Kidney epithelial cell (primary cell): ENCODE measurements at regions not wholly inside any gene's neighbourhood (a gene's known extent, or its start where the extent isn't known, plus 50 kb on each side); places are given as distances from the start of the nearest gene placed in this dataset.
A peak's percentile ranks its signal among the peaks of the same experiment; 100 is the strongest.

ENCODE experiments used
- DNase-seq: peaks from one replicate; pipeline ENCODE4 v3.0.0-alpha.2; 2010; ENCODE audit warnings: low read depth
- H3K27me3 ChIP-seq: 2 replicates; pipeline ENCODE4 v1.6.0; 2011; ENCODE audit warnings: low read length; ENCODE audit not compliant: control insufficient read depth, insufficient read depth
- H3K36me3 ChIP-seq: 2 replicates; pipeline ENCODE4 v1.5.1; 2011; ENCODE audit warnings: low read length; ENCODE audit not compliant: control insufficient read depth, insufficient read depth
- H3K4me3 ChIP-seq: 2 replicates; pipeline ENCODE4 v1.5.1; 2011; ENCODE audit warnings: low read depth, mild to moderate bottlenecking, control low read depth, low read length
- TF ChIP-seq, protein P1 (sequence below): IDR thresholded peaks from 2 replicates; pipeline ENCODE4 v1.5.1; 2011; ENCODE audit warnings: mild to moderate bottlenecking, moderate library complexity, low read length, control low read depth, inconsistent platforms; ENCODE audit not compliant: insufficient read depth, poor library complexity, severe bottlenecking

DNA sequence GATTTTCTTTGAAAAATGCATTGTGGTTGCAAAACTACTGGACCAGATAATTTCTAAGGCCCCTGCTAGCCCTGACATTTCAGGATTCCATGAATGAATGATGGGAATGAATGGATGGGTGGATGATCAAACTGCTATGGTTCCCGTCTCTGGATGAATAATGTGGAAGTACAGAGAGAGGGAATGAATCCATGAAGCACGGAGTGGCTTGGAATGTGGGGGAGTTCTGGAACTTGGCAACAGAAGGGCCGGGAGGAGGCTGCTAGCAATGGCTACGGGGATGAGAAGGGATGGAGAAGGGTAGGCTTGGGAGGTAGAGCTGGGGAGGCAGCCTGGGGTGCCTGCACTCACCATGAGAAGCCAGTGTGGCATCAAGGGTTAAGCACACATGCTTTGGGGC lies 84.8 kb downstream of the NCR2 start:
- Histone ChIP-seq H3K4me3 (no peak overlapping the region), H3K27me3 (peaks cover 49% of the 10 kb centered on the region), H3K36me3 (no peaks in the 10 kb centered on the region)
- TF ChIP-seq, protein P1, sequence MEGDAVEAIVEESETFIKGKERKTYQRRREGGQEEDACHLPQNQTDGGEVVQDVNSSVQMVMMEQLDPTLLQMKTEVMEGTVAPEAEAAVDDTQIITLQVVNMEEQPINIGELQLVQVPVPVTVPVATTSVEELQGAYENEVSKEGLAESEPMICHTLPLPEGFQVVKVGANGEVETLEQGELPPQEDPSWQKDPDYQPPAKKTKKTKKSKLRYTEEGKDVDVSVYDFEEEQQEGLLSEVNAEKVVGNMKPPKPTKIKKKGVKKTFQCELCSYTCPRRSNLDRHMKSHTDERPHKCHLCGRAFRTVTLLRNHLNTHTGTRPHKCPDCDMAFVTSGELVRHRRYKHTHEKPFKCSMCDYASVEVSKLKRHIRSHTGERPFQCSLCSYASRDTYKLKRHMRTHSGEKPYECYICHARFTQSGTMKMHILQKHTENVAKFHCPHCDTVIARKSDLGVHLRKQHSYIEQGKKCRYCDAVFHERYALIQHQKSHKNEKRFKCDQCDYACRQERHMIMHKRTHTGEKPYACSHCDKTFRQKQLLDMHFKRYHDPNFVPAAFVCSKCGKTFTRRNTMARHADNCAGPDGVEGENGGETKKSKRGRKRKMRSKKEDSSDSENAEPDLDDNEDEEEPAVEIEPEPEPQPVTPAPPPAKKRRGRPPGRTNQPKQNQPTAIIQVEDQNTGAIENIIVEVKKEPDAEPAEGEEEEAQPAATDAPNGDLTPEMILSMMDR = no peak
- DNase-seq = no peak

DNA sequence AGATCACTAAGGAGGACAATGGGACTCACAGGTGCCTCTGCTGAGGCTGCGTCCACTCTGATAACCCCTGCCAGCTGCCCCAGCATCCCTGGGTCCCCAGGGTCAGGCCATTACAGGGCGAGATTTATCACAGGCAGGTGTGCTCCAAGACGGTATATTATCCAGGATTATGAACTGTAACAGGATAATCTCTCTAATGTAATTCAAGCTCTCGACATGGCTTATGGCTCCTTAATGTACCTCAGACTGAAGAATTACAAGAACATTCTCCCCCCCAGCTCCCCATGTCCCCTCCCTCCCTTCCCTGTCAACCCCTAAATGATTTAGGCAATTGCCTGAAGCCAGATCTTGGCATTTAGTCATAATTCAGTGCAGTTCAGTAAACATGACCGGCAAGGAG lies 86.8 kb downstream of the NCR2 start:
- Histone ChIP-seq H3K36me3 (no peaks in the 10 kb centered on the region), H3K4me3 (no peak overlapping the region), H3K27me3 (peaks cover 44% of the 10 kb centered on the region)
- TF ChIP-seq, protein P1 = no peak
- DNase-seq = no peak

DNA sequence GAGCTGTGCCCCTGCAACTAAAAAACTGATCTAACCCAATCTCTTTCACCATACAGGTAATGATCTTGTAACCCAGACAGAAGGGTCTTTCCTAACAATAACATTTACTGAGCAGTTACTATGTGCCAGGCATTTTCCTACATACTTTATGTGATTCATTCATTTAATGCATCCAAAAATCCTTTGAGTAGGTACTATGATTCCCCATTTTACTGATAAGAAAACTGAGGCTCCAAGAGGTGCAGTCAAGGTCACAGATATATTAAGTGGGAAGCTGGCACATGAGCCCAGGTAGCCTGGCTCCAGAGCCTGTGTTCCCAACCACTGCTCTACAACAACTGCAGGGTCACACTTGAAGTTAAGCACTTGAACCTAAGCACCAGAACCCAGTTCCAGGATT lies 87.6 kb downstream of the NCR2 start:
- peaks cover 45% of the 10 kb centered on the region for H3K27me3 ChIP-seq
- no peak overlapping the region for H3K4me3 ChIP-seq
- no peak for DNase-seq
- TF ChIP-seq, protein P1 = no peak
- no peaks in the 10 kb centered on the region for H3K36me3 ChIP-seq

DNA sequence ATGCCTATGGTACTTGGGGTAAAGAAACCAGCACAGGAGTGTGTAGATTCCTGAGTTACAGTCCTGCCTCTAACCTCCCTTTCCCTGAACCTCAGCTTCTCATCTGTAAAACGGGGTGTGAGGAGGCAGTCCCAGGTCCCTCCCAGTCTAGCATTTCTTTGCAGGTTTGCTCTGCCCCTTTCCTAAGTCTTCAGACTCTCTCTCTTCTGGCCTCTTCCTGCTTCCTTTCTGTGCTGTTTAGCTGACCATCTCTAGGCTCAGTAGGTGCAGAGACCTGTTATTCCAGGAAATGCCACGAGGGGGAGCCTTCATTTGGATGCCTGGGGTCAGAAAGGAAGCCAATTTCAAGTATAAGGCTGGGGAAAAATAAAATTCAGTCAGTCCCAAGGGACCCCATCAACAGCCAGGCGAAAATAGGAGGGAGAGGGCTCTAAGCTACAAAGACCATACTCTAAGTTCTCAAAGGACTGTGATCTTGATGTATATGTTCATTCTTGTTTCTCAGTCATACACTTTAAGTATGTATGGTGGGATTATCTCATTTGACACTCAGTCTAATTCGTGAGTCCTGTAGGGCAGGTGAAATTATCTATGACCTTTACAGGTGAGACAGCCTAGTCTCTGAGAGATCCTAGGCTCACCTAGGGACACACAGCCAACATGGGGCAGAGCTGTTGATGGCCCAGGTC lies 89.1 kb downstream of the NCR2 start:
- H3K27me3 ChIP-seq = peaks cover 42% of the 10 kb centered on the region
- TF ChIP-seq, protein P1 = peak; percentile 86
- H3K4me3 ChIP-seq = no peak overlapping the region
- peak; percentile 42 for DNase-seq
- H3K36me3 ChIP-seq = no peaks in the 10 kb centered on the region

DNA sequence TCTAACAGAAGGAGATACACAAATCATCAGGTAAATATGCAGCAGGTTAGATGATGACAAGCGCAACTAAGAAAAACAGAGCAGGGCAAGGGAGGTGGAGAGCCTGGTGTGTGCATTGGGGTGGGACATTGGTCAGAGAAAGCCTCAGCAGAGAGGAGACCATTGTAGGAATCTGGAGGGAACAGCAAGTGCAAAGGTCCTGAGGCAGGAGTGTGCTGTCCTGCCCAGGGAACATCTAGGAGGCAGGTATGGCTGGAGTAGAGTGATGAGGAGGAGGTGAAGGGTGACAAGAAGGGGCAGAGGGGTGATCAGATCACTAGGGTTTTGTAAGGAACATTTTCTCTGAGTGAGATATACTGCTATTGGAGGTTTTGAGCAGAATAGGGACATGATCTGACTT lies 90.1 kb downstream of the NCR2 start:
- DNase-seq = no peak
- Histone ChIP-seq H3K4me3 (no peak overlapping the region), H3K27me3 (peaks cover 38% of the 10 kb centered on the region), H3K36me3 (no peaks in the 10 kb centered on the region)
- TF ChIP-seq, protein P1 = no peak

DNA sequence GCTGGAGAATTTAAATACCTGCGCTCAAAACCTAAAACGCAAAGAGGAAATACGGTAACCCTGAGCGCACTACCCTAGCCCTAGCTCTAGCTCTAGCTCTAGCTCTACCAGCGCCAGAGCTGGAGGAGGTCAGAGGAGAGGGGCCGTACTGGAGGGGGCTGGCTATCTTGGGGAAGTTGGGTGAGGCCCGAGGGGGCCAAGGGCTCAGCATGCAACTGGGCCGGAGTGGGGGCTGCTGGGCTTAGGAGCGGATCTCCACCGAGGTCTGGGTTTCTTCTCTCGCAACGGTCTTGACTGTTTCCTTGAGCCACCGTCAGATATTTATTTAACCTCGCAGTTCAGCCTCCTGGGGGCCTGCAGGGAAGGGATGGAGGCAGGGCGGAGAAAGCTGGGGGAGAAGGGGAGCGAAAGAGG lies 91.0 kb downstream of the NCR2 start:
- DNase-seq = no peak
- H3K27me3 ChIP-seq = peaks cover 33% of the 10 kb centered on the region
- no peak overlapping the region for H3K4me3 ChIP-seq
- TF ChIP-seq, protein P1 = no peak
- H3K36me3 ChIP-seq = no peaks in the 10 kb centered on the region
